RCC 7860 (cell line): ENCODE measurements at regions not wholly inside any gene's neighbourhood (a gene's known extent, or its start where the extent isn't known, plus 50 kb on each side); places are given as distances from the start of the nearest gene placed in this dataset.

Source experiments
- DNase-seq: peaks from one replicate; pipeline ENCODE4 v3.0.0-alpha.2; 2015; ENCODE audit warnings: low spot score
- FAIRE-seq: peaks from 2 replicates; lab custom pipeline; 2012; peaks lifted over from hg19 to GRCh38; lab: Jason Lieb, UNC

DNA sequence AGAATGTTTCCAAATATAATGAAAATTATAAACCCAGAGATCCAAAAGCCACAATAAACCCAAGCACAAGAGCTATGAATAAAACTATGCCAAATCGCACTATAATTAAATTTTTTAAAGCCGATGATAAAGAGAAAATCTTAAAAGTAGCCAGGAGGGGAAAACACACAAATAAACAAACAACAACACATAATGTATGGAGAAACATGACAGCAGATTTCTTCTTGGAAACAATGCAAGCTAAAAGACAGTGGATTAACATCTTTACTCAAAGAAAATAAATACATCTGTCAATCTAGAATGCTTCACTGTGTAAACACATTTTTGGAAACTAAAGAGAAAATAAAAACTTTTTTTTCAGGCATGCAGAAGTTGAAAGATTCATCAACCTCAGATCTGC, 53.0 kb upstream of the SMOX start:
- no peak for DNase-seq
- no peak for FAIRE-seq

DNA sequence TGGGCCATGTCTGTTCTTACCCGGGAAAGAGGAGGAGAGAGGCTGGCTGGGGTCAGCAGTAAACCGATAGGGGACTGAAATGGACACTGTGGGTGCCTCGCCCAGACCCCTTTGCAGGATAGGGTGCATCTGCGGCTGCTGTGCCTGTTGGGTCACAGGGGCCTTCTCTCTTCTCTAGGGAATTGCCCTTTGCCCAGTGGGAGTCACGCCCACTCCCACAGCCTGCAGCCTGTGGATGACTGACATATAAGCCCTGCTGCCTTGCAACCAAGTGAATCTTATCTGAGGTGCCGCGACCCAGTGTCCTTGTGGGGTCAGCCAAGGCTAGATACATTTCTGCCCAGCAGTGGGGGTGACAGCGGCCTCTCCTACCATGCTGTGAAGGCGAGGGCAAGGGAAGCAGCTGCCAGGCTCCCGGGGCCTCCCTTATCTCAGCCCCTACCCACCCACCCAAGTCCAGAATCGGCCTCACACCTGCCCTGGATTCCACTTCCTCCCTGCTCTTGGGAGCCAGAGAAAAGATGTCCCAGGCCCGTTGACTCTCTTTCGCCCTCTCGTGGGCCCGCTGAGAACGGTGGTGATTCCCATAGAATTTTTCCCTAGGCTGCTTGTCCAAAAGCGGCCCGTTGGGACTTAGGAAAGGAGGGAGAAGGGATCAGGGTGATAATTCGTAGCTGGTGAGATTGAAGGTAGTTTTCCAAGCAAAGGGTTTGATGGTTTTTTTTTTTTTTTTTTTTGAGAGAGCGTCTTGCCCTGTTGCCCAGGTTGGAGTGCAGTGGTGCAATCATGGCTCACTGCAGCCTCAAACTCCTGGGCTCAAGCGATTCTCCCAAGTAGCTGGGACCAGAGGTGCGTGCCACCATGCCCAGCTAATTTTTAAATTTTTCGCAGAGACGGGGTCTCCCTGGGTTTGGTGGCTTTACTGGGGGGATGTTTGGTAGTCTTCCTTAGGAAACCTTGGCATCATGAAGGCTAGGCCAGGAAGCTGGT, 56.8 kb upstream of the SMOX start:
- no peak for FAIRE-seq

DNA sequence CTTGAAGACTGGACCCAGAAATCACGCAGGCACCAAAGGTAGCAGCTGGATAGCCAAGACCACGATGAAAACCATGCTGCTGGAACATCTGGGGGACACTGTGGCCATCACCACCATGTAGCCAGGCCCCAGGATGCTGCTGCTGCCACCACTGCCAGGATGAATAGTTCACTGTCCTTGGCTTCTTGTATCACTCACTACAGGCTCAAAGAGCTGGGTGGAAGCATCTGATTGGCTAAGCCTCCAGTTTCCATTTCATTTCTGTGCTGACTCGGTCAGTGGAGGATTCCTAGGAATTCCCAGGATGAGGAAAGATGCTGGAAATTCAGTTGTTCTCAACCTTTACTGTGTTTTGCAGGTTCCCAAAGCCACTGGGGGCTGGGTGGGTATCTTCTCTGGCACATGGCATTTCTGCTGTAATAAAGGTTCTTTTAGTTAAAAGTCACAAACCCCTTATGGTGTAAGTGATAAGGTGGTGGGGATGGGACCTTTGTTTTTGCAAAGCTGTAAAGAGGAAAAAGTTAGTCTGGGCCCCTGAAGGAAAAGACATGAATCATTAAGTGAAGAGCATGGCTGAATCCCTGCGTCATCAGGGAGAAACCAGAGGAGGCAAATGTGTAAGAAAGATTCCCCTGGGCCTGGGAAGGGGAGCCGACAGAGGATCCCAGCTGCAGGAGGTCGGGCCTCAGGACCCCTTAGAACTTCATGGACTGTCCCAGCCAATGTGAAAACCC, 57.7 kb upstream of the SMOX start:
- FAIRE-seq (no peak), DNase-seq (peak; percentile 68)

More for the DNA sequence above, 56.8 kb upstream of the SMOX start:
- peak; percentile 30 for DNase-seq

DNA sequence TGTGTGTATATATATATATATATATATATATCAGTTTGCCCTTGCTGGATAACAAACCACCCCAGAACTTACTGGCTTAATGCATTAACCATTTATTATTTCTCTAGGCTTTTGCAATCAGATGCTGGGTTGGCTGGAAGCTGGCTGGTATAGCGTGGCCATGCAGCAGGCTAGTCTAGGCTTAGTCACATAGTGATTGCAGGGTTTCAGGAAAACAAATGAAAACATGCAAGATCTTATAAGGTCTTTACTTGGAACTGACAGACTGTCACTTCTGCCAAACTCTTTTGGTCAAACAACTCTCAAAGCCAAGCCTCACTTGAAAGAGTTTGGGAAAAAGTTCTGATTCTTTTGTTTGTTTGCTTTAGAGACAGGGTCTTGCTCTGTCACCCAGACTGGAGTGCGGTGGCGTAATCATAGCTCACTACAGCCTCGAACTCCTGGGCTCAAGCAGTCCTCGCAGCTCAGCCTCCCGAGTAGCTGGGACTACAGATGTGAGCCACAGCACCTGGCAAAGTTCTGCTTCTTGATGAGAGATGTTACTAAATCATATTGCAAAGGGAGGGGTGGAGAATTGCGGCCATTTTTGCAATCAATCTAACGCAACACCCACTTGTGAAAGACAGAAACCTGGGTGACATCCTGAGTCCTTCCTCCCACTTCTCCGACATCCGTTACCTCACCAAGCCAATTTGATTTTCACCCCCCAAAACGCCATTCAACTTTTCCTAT, 58.7 kb upstream of the SMOX start:
- DNase-seq = peak; percentile 25

DNA sequence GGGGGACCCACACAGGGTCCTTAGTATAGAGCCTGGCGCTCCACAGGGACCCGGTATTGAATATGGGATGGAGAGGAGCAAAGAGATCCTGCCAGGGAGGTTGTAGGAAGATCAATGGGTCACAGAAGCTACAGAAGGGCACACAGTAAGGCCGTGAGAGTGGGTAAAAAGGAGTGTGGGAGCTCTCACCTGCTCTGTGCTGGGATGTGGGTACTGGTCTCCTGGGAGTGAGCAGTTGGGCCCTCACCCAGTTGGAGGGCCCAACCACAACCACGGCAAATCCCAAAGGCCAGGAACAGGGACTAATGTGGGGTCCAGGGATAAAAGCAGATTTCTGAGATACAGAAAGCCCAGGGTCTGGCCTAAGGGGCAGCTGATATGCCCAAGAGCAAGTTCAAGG, 59.9 kb upstream of the SMOX start:
- FAIRE-seq (no peak), DNase-seq (no peak)

More for the DNA sequence above, 58.7 kb upstream of the SMOX start:
- no peak for FAIRE-seq

DNA sequence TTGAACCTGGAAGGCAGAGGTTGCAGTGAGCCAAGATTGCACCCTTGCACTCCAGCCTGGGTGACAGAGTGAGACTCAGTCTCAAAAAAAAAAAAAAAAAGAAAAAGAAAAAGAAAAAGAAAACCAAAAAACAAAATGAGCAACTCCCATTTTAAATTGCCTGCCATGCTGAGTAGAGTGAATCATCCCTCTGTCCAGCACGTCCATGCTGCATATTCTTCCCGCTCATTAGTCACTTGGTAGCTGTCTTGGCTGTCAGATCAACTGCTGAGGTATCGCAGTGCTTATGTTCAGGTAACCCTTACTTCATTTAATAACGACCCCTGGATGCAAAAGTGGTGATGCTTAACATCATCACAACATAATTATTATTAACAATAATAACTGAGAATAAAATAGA, 60.7 kb upstream of the SMOX start:
- DNase-seq (peak; percentile 45), FAIRE-seq (peak; percentile 51)

DNA sequence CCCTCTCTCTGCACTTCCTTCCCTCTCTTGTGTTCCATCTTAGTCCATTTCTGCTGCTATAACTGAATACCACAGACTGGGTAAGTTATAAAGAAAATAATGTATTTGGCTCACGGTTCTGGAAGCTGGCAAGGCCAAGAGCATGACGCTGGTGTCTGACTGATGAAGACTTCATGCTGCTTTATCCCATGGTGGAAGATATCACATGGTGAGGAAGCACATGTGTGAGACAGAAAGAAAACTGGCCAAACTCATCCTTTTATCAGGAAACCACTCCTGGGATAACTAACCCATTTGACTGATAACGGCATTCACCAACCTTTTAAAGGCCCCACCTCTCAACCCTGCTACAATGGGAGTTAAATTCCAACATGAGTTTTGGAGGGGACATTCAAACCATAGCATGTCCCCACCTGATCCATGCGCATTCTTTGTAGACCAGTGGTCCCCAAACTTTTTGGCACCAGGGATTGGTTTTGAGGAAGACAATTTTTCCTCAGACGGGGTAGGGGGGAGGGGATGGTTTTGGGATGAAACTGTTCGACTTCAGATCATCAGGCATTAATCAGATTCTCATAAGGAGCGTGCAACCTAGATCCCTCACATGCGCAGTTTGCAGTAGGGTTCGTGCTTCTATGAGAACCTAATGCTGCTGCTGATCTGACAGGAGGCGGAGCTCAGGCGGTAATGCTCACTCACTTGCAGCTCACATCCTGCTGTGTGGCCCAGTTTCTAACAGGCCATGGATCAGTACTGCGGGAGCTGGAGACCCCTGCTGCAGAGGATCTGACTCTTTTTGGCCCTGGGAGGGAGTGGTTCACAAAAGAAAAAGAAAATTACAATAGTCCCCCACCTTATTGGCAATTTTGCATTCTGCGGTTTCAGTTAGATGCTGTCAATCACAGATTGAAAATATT, 61.6 kb upstream of the SMOX start:
- DNase-seq (no peak), FAIRE-seq (no peak)

DNA sequence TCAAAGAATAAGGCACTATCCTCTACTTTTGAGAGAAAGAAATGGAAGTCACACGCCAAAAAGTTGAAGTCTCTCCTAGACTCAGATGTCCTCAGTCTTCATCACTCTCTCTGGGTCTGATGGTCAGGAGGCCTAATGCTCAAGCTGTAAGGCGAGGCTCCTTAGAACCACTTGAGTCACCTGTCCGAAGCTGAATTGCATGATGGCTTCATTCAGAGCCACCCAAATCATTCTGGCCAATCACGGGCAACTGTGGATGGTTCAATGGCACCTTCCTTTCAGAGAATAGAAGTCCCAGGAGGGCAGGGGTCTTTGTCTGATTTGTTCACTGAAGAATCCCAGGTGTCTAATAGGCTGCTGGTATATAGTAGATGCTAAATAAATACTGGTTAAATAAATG, 63.9 kb upstream of the SMOX start:
- FAIRE-seq = no peak
- DNase-seq = no peak

DNA sequence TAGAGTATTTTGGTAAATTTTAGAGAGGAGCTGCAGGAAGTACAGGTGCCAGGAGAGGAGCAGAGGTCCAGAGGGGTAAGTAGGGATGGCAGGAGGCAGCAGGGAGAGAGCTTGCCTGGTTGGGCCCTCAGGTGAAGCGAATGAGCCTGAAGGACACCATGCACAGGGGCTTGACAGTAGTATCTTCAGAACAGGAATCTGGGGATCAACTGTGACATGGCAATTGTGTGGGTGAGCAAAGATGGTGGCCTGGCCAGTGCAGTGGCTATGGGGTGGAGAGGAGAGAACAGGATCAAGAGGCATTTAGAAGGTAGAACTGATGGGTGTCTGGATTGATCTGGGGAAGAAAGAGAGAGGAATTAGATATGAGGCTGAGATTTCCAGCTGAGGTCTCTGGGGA, 64.5 kb upstream of the SMOX start:
- FAIRE-seq (no peak), DNase-seq (no peak)

DNA sequence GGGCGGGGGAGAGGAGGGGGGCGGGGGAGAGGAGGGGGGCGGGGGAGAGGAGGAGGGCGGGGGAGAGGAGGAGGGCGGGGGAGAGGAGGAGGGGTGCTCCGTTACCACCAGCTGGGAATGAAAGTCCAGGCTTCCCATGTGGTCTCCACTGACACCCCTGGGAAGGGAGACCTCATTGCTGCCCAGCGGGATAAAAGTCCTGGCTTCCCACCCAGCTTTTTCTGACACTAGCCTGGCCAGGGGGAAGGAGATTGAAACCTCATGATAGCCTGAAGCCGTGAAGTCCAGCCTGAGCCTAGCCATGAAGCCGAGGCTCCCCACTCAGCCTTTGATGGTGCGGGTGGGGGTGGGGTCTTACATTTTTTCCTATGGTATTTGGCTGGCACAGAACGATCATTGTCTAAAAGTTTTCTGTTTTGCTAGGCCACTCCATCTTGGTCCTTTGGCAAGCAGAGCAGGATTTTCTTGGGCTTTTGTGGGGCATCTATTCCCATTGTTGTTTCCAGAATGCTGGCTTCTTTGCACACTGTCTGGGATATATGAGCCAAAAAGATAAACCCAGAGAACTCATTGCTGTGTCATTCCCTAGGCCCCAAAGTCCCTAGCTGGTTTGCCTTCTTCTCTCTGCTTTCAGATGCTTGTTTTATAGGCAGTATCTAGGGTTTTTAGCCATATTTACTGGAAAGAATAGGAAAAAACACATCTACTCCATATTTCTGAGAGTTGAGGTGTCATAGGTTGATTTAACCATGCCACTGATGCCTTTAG, 65.3 kb upstream of the SMOX start:
- no peak for FAIRE-seq
- DNase-seq = no peak

DNA sequence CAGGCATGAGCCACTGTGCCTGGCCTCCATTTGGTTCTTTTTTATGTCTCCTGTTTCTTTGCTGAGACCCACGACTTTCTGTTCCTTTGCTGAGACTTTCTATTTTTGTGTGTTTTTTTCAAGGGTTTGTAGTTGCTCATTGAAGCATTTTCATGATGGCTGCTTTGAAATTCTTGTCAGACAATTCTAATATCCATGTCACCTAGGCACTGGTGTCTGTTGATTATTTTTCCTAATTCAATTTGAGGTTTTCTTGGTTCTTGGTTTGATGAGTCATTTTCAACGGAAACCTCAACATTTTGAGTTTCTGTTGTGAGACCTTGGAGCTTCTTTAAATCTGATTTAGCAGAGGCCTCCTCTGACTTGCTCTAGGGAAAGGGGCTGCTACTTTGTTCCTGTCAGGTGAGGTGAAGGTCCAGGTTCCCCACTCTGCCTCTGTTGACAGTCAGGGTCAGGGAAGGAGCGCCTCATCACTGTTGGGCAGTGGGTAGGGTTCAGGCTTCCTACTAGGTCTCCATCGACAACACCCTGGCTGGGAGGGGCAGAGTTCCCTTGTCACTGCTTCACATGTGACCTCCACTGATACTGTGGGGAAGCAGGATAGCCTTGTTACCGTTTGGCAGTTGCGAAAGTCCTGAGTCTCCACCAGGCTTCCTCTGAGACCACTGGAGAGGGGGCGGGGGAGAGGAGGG, 66.1 kb upstream of the SMOX start:
- FAIRE-seq (peak; percentile 78), DNase-seq (peak; percentile 72)

DNA sequence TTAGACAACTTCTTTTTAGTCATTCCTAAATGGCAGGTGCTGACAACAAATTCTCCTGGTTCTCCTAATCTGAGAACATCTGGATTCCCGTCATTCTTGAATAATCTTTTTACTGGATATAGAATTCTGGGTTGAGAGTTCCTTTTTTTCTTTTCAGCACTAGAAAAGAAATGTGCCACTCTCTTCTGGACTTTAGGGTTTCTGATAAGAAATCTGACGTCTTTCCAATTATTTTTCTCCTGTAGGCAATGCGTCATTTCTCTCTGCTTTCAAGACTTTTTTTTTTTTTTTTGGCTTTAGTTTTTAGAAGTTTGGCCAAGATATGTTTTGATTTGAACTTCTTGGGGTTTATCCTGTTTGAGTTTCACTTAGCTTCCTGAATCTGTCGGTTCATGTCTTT, 66.1 kb upstream of the RNF24 start:
- DNase-seq = no peak
- no peak for FAIRE-seq

DNA sequence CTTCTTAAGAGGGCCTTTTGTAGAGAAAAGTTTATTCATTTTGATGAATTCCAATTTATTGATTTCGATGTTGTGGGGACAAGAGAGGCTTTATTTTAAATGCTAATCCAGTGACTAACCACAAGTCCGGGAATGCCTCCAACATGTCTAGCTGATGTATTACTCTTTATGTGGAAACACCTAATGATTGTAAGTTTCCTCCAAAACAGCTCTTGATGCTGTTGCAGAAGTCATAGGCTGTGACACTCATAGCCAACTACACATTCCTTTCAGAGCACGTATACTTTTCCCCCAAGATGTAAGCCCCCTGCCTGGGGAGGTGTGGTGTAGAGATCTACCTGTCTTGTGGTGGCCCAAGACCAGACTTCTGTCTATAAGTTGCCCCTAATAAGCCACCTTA, 61.3 kb upstream of the RNF24 start:
- FAIRE-seq (peak; percentile 83), DNase-seq (peak; percentile 62)

DNA sequence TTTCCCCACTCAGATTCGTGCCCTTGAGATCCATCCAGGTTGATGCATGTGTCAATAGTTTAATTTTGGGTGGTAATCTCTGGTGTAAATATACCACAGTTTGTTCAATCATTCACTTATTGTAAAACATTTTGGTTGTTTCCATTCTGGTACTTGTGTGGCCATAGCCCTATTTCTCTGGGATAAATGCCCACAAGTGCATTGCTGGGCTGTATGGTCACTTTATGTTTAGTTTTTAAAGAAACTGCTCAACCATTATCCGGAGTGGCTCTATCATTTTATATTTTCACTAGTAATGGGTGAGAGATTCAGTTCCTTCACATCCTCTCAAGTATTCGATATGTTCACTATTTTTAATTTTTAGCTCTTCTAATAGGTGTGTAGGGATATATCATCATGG, 60.7 kb upstream of the RNF24 start:
- FAIRE-seq = no peak
- DNase-seq = no peak

DNA sequence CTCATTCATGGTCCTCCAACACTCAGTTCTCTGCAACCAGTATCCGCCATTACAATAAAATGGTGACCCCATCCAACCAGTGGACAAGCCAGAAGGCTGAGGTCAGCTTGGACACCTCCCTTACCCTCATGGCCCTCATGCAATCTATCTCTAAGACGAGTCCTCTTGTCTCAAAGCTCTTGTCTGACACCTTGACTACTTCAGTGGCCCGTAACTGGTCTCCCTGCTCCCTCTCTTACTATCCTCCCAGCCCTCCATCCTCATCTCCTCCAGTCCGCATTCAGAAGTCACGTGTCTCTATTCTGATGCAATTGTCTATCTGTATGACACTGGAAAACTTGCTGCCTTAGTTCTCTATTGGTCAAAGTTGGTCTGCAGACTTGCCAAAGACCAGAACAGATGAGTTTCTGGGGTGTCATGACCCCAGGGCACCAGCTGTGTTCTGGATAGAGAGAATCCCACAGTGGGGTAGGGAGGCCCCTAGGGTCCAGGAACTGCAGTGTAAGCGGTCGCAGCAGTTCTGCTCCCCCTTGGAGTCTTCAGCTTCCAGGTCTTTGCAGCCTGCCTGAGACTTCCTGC, 59.6 kb upstream of the RNF24 start:
- DNase-seq (no peak), FAIRE-seq (no peak)

DNA sequence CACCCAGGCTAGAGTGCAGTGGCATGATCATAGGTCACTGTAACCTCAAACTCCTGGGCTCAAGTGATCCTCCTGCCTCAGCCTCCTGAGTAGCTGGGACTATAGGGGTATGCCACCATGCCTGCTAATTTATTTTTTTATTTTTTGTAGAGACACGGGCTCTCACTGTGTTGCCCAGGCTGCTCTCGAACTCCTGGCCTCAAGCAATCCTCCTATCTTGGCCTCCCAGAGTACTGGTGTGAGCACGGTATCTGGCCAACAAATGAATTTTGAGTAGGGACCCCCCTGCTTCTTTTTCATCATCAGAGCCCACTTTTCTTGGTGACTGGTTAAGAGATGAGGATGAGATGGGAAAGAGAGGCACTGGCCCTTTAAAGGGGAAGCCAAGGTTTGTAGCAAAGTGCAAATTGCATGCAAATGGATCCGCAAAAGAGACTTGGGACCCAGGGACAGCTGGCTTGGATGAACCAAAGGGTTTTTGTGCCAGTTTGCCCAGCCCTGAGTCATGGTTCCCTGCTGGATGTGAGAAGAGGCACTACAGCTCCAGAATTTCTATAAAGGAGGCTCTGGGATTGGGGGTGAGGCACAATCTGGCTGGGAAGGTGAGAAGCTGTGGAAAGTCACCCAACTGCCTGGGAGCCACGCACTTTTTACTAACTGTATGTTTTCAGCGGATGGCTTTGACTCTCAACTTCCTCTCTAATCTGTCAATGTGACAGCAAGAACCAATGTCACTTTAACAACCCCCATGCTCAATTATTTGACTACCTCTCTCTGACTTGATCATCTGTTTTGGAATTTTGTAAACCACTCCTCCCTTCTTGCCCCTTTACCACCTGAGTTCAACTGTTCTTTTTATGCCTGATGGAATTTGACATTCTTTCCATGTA, 58.7 kb upstream of the RNF24 start:
- no peak for FAIRE-seq
- DNase-seq = no peak

DNA sequence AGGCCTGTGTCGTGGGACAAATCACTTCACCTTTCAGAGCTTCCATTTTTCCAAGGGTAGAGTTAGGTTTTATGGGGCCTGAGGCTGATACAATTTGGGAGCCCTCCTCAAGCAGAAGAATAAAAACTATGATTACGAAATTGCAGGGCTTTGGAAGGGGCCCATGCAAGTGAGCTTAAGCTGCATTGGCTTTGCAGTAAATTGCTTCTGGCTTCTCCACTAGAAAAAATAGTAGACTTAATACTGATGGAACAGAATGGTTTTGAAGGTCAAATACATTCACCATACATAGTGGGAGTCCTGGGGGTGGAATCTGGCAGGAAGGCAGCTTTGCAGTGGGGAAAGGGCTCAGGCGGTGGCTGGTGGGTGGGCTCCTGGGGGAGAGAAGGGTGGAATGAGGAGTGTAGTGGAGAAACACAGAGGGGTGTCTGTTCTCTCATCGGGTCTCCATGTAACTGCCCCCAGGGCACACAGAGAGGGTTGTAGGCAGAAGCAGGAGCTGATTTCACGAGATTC, 55.9 kb upstream of the RNF24 start:
- FAIRE-seq (no peak), DNase-seq (no peak)
